H1 (cell line): ENCODE measurements at regions not wholly inside any gene's neighbourhood (a gene's known extent, or its start where the extent isn't known, plus 50 kb on each side); places are given as distances from the start of the nearest gene placed in this dataset.

ENCODE experiments used
- MAFK ChIP-seq: IDR thresholded peaks from 2 replicates; pipeline ENCODE4 v1.6.1; 2012; ENCODE audit warnings: low read depth, mild to moderate bottlenecking, improper control_type of control experiment, low read length
- TAF7 ChIP-seq: optimal IDR thresholded peaks from 2 replicates; pipeline ENCODE3; 2011; ENCODE audit warnings: low read depth, mild to moderate bottlenecking, inconsistent platforms, low read length, moderate library complexity, borderline replicate concordance
- TEAD4 ChIP-seq: IDR thresholded peaks from 2 replicates; pipeline ENCODE4 v1.6.1; 2012; ENCODE audit warnings: low read depth, low read length, inconsistent platforms, mixed read lengths

DNA sequence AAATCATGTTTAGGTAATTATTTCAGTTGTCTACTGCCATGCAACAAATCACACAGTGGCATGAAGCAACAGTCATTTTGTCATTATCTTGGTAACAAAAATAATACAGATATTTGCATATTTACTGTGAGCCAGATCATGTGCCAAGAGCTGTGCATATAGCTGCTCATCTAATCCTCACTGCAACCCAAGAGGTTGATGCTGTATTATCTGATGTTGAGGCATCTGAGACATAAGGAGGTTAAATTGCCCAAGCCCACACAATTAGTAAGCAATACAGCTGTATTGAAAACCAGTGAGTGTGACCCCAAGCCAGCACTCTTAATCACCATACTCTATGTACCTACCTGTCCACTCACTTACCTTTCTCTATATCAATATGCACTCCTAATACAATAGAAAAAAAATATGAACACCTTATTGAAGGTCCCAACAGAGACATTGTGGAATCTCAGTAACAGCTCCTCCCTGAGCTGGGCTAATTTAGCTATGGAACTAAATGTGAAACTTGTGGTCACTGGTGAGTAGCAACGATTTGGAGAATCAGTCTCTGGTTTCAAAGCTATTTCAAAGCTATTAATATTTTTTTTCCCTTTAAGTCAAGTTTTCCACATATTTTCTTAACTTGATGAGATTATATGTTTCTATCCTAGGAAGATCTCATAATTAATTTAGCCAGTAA, 185.2 kb downstream of the KLF12 start:
- no peak for TF ChIP-seq TEAD4
- no peak for TF ChIP-seq MAFK
- TF ChIP-seq TAF7 = no peak
